ENCODE measurements at regions not wholly inside any gene's neighbourhood (a gene's known extent, or its start where the extent isn't known, plus 50 kb on each side); places are given as distances from the start of the nearest gene placed in this dataset.

- no peak for TF ChIP-seq EZH2 (IDR thresholded peaks at IDR 0.05)
- no peak for TF ChIP-seq POLR2AphosphoS5 (IDR thresholded peaks at IDR 0.05; ENCODE audit: borderline replicate concordance, low read depth, low read length)
- TF ChIP-seq FOXP2 (optimal IDR thresholded peaks at IDR 0.05; ENCODE audit: control extremely low read depth, extremely low read length, insufficient read depth) = no peak
Measured at GRCh38 chr6:87919416-87919815, 128.2 kb upstream of the SPACA1 start.

Measured in SK-N-MC (cell line).